ENCODE measurements at regions not wholly inside any gene's neighbourhood (a gene's known extent, or its start where the extent isn't known, plus 50 kb on each side); places are given as distances from the start of the nearest gene placed in this dataset.

DNA sequence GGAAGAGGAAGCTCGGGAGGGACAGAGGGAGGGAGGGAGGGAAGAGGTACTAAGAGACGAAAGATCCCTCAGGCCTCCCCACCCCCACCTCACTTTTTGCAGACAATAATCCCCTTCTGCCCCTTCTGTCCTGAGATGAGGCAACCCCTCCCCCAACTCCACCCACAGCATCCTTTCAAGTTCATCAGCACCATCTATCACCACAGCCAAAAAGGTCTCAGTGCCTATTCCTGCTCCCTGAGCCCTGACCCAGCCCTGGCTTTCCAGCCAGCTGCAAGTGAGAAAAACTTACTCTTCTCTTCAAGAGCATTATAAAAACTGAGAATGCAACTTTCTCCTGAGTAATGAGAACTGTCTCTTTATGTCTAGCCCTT, 133.2 kb upstream of the LRFN2 start:
- TF ChIP-seq, protein P1, sequence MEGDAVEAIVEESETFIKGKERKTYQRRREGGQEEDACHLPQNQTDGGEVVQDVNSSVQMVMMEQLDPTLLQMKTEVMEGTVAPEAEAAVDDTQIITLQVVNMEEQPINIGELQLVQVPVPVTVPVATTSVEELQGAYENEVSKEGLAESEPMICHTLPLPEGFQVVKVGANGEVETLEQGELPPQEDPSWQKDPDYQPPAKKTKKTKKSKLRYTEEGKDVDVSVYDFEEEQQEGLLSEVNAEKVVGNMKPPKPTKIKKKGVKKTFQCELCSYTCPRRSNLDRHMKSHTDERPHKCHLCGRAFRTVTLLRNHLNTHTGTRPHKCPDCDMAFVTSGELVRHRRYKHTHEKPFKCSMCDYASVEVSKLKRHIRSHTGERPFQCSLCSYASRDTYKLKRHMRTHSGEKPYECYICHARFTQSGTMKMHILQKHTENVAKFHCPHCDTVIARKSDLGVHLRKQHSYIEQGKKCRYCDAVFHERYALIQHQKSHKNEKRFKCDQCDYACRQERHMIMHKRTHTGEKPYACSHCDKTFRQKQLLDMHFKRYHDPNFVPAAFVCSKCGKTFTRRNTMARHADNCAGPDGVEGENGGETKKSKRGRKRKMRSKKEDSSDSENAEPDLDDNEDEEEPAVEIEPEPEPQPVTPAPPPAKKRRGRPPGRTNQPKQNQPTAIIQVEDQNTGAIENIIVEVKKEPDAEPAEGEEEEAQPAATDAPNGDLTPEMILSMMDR (IDR thresholded peaks at IDR 0.05; ENCODE audit: low read depth, low read length, missing control alignments): no peak
- no peak for DNase-seq (ENCODE audit: low read depth)
- no peak overlapping the region for H3K4me3 ChIP-seq (ENCODE audit: low read depth, low read length)
- in situ Hi-C loops (cut with HindIII; ENCODE audit: low sequenced_read_pairs): no loop called here

DNA sequence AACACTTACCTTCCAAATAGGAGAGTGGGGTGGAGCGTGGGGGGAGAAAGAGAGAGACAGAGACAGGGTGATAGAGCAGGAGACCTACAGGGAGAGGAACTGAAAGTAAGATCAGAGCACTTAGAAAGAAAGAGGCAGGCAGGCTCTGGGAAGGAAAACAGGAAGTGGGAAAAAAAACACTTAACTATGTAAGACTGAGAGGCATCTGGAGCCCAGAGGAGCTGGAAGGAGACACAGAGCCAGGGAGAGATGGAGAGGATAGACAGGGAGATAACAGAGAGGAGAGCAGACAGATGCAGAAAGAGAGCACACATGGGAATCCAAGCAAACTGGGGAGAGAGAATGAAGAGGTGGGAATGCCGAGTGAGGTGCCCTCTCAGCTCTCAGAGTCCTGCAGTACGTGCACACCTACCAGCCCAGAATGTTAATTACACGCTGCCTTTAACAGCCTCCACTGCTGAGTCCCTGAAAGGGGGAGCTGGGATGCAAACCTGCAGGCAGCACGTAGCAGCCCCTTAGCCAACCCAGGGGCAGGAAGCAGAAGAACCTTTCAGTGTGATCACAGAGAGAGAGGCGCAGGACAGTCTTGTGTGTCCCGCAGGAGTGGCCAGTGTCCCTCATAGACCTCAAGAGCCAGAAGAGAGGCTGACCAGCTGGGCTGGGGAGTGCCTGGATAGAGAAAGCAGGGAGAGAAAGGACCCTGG, 132.7 kb upstream of the LRFN2 start:
- in situ Hi-C loops (cut with HindIII; ENCODE audit: low sequenced_read_pairs): no loop called here

DNA sequence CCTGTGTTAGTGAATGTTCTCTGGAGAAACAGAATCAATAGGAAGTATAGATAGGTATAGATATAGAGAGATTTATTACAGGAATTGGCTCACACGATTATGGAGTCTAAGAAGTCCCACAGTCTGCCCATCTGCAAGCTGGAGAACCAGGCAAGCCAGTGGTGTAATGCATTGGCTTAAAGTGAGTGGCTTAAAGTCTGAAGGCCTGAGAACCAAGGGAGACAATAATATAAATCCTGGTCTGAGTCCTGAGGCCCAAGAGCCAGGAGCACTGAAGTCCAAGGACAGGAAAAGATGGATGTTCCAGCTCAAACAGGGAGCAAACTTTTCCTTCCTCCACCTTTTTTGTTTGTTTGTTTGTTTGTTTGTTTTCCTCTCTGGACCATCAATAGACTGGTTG, 131.2 kb upstream of the LRFN2 start:
- no peak for DNase-seq (ENCODE audit: low read depth)
- H3K4me3 ChIP-seq (ENCODE audit: low read depth, low read length): no peak overlapping the region
- TF ChIP-seq, protein P1 (IDR thresholded peaks at IDR 0.05; ENCODE audit: low read depth, low read length, missing control alignments): no peak
- in situ Hi-C loops (cut with HindIII; ENCODE audit: low sequenced_read_pairs): no loop called here

More for the DNA sequence above, 132.7 kb upstream of the LRFN2 start:
- DNase-seq (ENCODE audit: low read depth): peak; percentile 4
- TF ChIP-seq, protein P1 (IDR thresholded peaks at IDR 0.05; ENCODE audit: low read depth, low read length, missing control alignments): no peak
- no peak overlapping the region for H3K4me3 ChIP-seq (ENCODE audit: low read depth, low read length)

DNA sequence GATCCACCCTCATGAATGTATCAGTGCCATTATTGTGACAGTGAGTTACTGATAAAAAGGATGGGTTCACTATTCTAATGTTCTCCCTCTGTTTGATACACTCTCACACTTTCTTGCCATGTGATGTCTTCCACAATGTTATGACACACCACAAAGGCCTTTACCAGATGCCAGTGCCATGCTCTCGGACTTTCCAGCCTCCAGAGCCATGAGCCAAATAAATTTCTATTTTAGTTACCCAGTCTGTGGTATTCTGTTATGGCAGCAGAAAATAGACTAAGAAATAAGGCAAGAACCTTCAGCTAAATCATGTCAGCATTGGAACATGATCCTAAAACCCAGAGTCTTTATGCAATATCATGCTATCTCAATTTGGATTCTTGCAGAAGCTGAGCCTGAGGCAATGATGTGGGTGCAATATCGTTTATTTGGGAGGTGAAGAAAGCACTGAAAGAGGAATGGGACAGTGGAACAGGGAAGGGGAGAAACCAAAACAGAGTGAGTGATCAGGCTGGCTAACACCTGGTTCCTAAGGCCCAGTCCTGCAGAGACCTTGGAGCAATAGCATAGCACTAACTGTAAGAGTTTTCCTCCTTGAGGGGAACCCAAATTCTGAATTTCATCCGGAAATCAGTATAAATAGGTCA, 130.4 kb upstream of the LRFN2 start:
- DNase-seq (ENCODE audit: low read depth): no peak
- TF ChIP-seq, protein P1 (IDR thresholded peaks at IDR 0.05; ENCODE audit: low read depth, low read length, missing control alignments): no peak
- in situ Hi-C loops (cut with HindIII; ENCODE audit: low sequenced_read_pairs): no loop called here
- H3K4me3 ChIP-seq (ENCODE audit: low read depth, low read length): no peak overlapping the region

DNA sequence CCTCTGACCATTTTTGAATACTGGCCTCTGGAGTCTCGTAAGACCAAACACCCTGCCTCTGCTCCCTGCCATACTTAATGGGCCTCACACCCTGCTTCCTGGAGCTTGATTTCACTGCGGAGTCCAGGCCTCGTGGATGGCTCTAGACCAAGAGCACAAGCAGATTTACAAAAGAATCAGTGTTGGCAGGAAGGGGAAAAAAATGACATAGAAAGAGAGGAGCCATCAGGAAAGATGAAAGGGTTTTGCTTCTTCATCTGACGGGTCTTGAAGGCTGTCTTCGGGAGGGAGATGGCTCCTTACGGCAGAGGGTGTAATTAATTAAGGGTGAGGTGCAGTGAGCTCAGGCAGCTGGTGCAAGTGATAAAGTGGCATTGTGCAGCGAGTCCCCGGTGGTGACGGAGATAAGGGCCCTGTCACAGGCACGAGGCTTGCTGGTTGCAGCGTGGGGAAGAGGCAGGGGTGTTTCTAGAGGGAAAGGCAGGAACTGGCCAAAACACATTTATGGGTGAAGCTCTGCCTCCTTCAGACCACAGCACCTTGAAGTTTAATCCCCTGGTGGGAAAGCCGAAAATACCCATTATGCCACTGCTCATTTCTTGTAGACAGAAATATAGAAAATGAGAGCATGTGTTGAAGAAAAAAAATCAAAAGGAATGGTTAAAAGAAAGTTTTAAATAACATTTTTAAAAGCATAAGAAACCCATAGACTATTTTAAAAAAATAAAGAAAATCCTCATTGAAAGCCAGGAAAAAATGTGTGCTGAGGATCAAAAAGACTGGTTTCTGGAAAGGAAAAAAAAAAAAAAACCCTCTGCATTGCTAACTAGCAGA, 128.6 kb upstream of the LRFN2 start:
- no peak for DNase-seq (ENCODE audit: low read depth)
- in situ Hi-C loops (cut with HindIII; ENCODE audit: low sequenced_read_pairs): no loop called here
- TF ChIP-seq, protein P1 (IDR thresholded peaks at IDR 0.05; ENCODE audit: low read depth, low read length, missing control alignments): no peak
- H3K4me3 ChIP-seq (ENCODE audit: low read depth, low read length): no peak overlapping the region

Data from astrocyte of the cerebellum (primary cell).